ENCODE measurements at regions not wholly inside any gene's neighbourhood (a gene's known extent, or its start where the extent isn't known, plus 50 kb on each side); places are given as distances from the start of the nearest gene placed in this dataset.

- CTCF ChIA-PET = no interaction called here
- H3K27me3 Mint-ChIP-seq (ENCODE audit: unreplicated experiment) = no peaks in the 10 kb centered on the region
- peaks cover 20% of the 10 kb centered on the region for H3K9me3 Mint-ChIP-seq (ENCODE audit: low read depth, unreplicated experiment)
- no peak overlapping the region for H3K27ac Mint-ChIP-seq (ENCODE audit: unreplicated experiment)
- no peaks in the 10 kb centered on the region for H3K36me3 Mint-ChIP-seq (ENCODE audit: insufficient read depth, unreplicated experiment)
- H3K4me1 Mint-ChIP-seq (ENCODE audit: low read depth, unreplicated experiment) = no peaks in the 10 kb centered on the region
- intact Hi-C loops (cut with micrococcal nuclease; ENCODE audit: unreplicated experiment) = no loop called here
- H3K4me3 Mint-ChIP-seq (ENCODE audit: low read depth, unreplicated experiment) = no peak overlapping the region
- no peak for TF ChIP-seq CTCF (IDR thresholded peaks at IDR 0.05; ENCODE audit: unreplicated experiment)
- DNase-seq = no peak
- no TSS peak for BruUV-seq (replicated peaks)
Measured at GRCh38 chr7:52863652-52864051, 171.8 kb upstream of the POM121L12 start.

GRCh38 chr7:52862321-52862720 is 173.1 kb upstream of the POM121L12 start:
- CTCF ChIA-PET = interaction anchor here (0.7 kb wide), 1 partner anchor 66 kb away, joined by 3 read pairs; no protein-coding TSS in a partner anchor
- Mint-ChIP-seq H3K4me3 (ENCODE audit: low read depth, unreplicated experiment) (no peak overlapping the region), H3K4me1 (ENCODE audit: low read depth, unreplicated experiment) (no peaks in the 10 kb centered on the region), H3K9me3 (ENCODE audit: low read depth, unreplicated experiment) (peaks cover 12% of the 10 kb centered on the region), H3K36me3 (ENCODE audit: insufficient read depth, unreplicated experiment) (no peaks in the 10 kb centered on the region), H3K27me3 (ENCODE audit: unreplicated experiment) (no peaks in the 10 kb centered on the region), H3K27ac (ENCODE audit: unreplicated experiment) (no peak overlapping the region)
- BruUV-seq (replicated peaks) = no TSS peak
- intact Hi-C loops (cut with micrococcal nuclease; ENCODE audit: unreplicated experiment) = no loop called here
- TF ChIP-seq CTCF (IDR thresholded peaks at IDR 0.05; ENCODE audit: unreplicated experiment) = no peak
- DNase-seq = no peak

GRCh38 chr7:52857367-52857766 is 178.1 kb upstream of the POM121L12 start:
- H3K27ac Mint-ChIP-seq (ENCODE audit: unreplicated experiment) = no peak overlapping the region
- TF ChIP-seq CTCF (IDR thresholded peaks at IDR 0.05; ENCODE audit: unreplicated experiment) = no peak
- no TSS peak for BruUV-seq (replicated peaks)
- no peak overlapping the region for H3K4me3 Mint-ChIP-seq (ENCODE audit: low read depth, unreplicated experiment)
- DNase-seq = no peak
- no peaks in the 10 kb centered on the region for H3K4me1 Mint-ChIP-seq (ENCODE audit: low read depth, unreplicated experiment)
- H3K36me3 Mint-ChIP-seq (ENCODE audit: insufficient read depth, unreplicated experiment) = no peaks in the 10 kb centered on the region
- CTCF ChIA-PET = no interaction called here
- intact Hi-C loops (cut with micrococcal nuclease; ENCODE audit: unreplicated experiment) = no loop called here
- peaks cover 17% of the 10 kb centered on the region for H3K9me3 Mint-ChIP-seq (ENCODE audit: low read depth, unreplicated experiment)
- no peaks in the 10 kb centered on the region for H3K27me3 Mint-ChIP-seq (ENCODE audit: unreplicated experiment)

- no peak for TF ChIP-seq CTCF (IDR thresholded peaks at IDR 0.05; ENCODE audit: unreplicated experiment)
- CTCF ChIA-PET = no interaction called here
- DNase-seq = no peak
- Mint-ChIP-seq H3K4me3 (ENCODE audit: low read depth, unreplicated experiment) (no peak overlapping the region), H3K27me3 (ENCODE audit: unreplicated experiment) (no peaks in the 10 kb centered on the region), H3K36me3 (ENCODE audit: insufficient read depth, unreplicated experiment) (no peaks in the 10 kb centered on the region), H3K9me3 (ENCODE audit: low read depth, unreplicated experiment) (peaks cover 16% of the 10 kb centered on the region), H3K4me1 (ENCODE audit: low read depth, unreplicated experiment) (no peaks in the 10 kb centered on the region), H3K27ac (ENCODE audit: unreplicated experiment) (no peak overlapping the region)
- BruUV-seq (replicated peaks) = no TSS peak
- intact Hi-C loops (cut with micrococcal nuclease; ENCODE audit: unreplicated experiment) = no loop called here
Measured at GRCh38 chr7:52854681-52855080, 180.8 kb upstream of the POM121L12 start.

- Mint-ChIP-seq H3K4me3 (ENCODE audit: low read depth, unreplicated experiment) (no peak overlapping the region), H3K9me3 (ENCODE audit: low read depth, unreplicated experiment) (peaks cover 24% of the 10 kb centered on the region), H3K4me1 (ENCODE audit: low read depth, unreplicated experiment) (no peaks in the 10 kb centered on the region), H3K27ac (ENCODE audit: unreplicated experiment) (no peak overlapping the region), H3K36me3 (ENCODE audit: insufficient read depth, unreplicated experiment) (no peaks in the 10 kb centered on the region), H3K27me3 (ENCODE audit: unreplicated experiment) (no peaks in the 10 kb centered on the region)
- no peak for DNase-seq
- CTCF ChIA-PET = no interaction called here
- intact Hi-C loops (cut with micrococcal nuclease; ENCODE audit: unreplicated experiment) = no loop called here
- BruUV-seq (replicated peaks) = no TSS peak
- TF ChIP-seq CTCF (IDR thresholded peaks at IDR 0.05; ENCODE audit: unreplicated experiment) = no peak
Measured at GRCh38 chr7:52851547-52851946, 183.9 kb upstream of the POM121L12 start.

Measured in Calu3 (cell line).